ENCODE measurements at regions not wholly inside any gene's neighbourhood (a gene's known extent, or its start where the extent isn't known, plus 50 kb on each side); places are given as distances from the start of the nearest gene placed in this dataset.

GRCh38 chr3:34180532-34180931 is 382.1 kb downstream of the PDCD6IP start:
- H3K27ac ChIP-seq = no peak overlapping the region
- no peaks in the 10 kb centered on the region for H3K4me1 ChIP-seq
- WGBS, 2 donors = 83 to 84% methylated on average over 2 of the region's 2 CpGs
- no peaks in the 10 kb centered on the region for H3K27me3 ChIP-seq
- TF ChIP-seq POLR2A (IDR thresholded peaks at IDR 0.05) (no peak), CTCF (IDR thresholded peaks at IDR 0.05) (no peak)
- DNase-seq = no peak
- no peaks in the 10 kb centered on the region for H3K36me3 ChIP-seq (ENCODE audit: low read depth, missing control alignments)
- H3K9me3 ChIP-seq = no peaks in the 10 kb centered on the region
- intact Hi-C loops (cut with DNase I; ENCODE audit: low total_unique reads) = no loop called here
- H3K4me3 ChIP-seq = no peak overlapping the region

GRCh38 chr3:34183114-34183513 is 384.7 kb downstream of the PDCD6IP start:
- H3K4me1 ChIP-seq = no peaks in the 10 kb centered on the region
- no peak for DNase-seq
- TF ChIP-seq CTCF (IDR thresholded peaks at IDR 0.05) (no peak), POLR2A (IDR thresholded peaks at IDR 0.05) (no peak)
- H3K27ac ChIP-seq = no peak overlapping the region
- H3K4me3 ChIP-seq = no peak overlapping the region
- no peaks in the 10 kb centered on the region for H3K9me3 ChIP-seq
- no peaks in the 10 kb centered on the region for H3K36me3 ChIP-seq (ENCODE audit: low read depth, missing control alignments)
- WGBS, 2 donors = 49 to 68% methylated on average over 2 of the region's 2 CpGs
- intact Hi-C loops (cut with DNase I; ENCODE audit: low total_unique reads) = no loop called here
- H3K27me3 ChIP-seq = no peaks in the 10 kb centered on the region

GRCh38 chr3:34183611-34184340 is 385.3 kb downstream of the PDCD6IP start:
- no peaks in the 10 kb centered on the region for H3K27me3 ChIP-seq
- whole genome bisulfite sequencing, 2 donors = 75 to 80% methylated on average over 9 to 10 of the region's 10 CpGs

GRCh38 chr3:34185301-34185700 is 386.9 kb downstream of the PDCD6IP start:
- WGBS, 2 donors = 90 to 94% methylated on average over 1 of the region's 1 CpG
- no peaks in the 10 kb centered on the region for H3K9me3 ChIP-seq
- H3K36me3 ChIP-seq (ENCODE audit: low read depth, missing control alignments) = no peaks in the 10 kb centered on the region
- no peaks in the 10 kb centered on the region for H3K27me3 ChIP-seq
- intact Hi-C loops (cut with DNase I; ENCODE audit: low total_unique reads) = no loop called here
- H3K27ac ChIP-seq = no peak overlapping the region
- no peak for DNase-seq
- no peaks in the 10 kb centered on the region for H3K4me1 ChIP-seq
- H3K4me3 ChIP-seq = no peak overlapping the region
- TF ChIP-seq POLR2A (IDR thresholded peaks at IDR 0.05) (no peak), CTCF (IDR thresholded peaks at IDR 0.05) (no peak)

More at GRCh38 chr3:34183611-34184340, 385.3 kb downstream of the PDCD6IP start:
- H3K4me3 ChIP-seq = no peak overlapping the region
- TF ChIP-seq POLR2A (IDR thresholded peaks at IDR 0.05) (no peak), CTCF (IDR thresholded peaks at IDR 0.05) (no peak)
- no peak overlapping the region for H3K27ac ChIP-seq
- H3K4me1 ChIP-seq = no peaks in the 10 kb centered on the region
- intact Hi-C loops (cut with DNase I; ENCODE audit: low total_unique reads) = no loop called here
- H3K36me3 ChIP-seq (ENCODE audit: low read depth, missing control alignments) = no peaks in the 10 kb centered on the region
- H3K9me3 ChIP-seq = no peaks in the 10 kb centered on the region
- no peak for DNase-seq

- Histone ChIP-seq H3K4me3 (no peak overlapping the region), H3K27me3 (no peaks in the 10 kb centered on the region), H3K27ac (no peak overlapping the region), H3K9me3 (no peaks in the 10 kb centered on the region), H3K4me1 (no peaks in the 10 kb centered on the region), H3K36me3 (ENCODE audit: low read depth, missing control alignments) (no peaks in the 10 kb centered on the region)
- intact Hi-C loops (cut with DNase I; ENCODE audit: low total_unique reads) = no loop called here
- no peak for DNase-seq
- WGBS, 2 donors = 76 to 81% methylated on average over 7 of the region's 7 CpGs
- TF ChIP-seq POLR2A (IDR thresholded peaks at IDR 0.05) (no peak), CTCF (IDR thresholded peaks at IDR 0.05) (no peak)
Observed at GRCh38 chr3:34189133-34189532, 390.7 kb downstream of the PDCD6IP start.
